T1000 (cell line): ENCODE measurements at regions not wholly inside any gene's neighbourhood (a gene's known extent, or its start where the extent isn't known, plus 50 kb on each side); places are given as distances from the start of the nearest gene placed in this dataset.
"Not testable (repeated sequence)": the region's sequence is repeated elsewhere in the genome, so short reads cannot be mapped to it uniquely, and the experiment has no call there.

Experiments
- DNase-seq: peaks from one replicate; lab custom pipeline; 2025; ENCODE audit warnings: mixed read lengths; lab: John Stamatoyannopoulos, UW

GRCh38 chr16:72729552-72729951 is 318.4 kb downstream of the ZFHX3 start:
- not testable (repeated sequence) for DNase-seq

GRCh38 chr16:72728516-72728915 is 319.4 kb downstream of the ZFHX3 start:
- DNase-seq, result no peak

GRCh38 chr16:72727565-72727964 is 320.4 kb downstream of the ZFHX3 start:
- no peak for DNase-seq

- no peak for DNase-seq
These were observed 322.3 kb downstream of the ZFHX3 start for GRCh38 chr16:72725643-72726042.

- DNase-seq, result no peak
These were observed 324.1 kb downstream of the ZFHX3 start for GRCh38 chr16:72723781-72724180.

GRCh38 chr16:72722552-72722951 is 325.4 kb downstream of the ZFHX3 start:
- no peak for DNase-seq

- no peak for DNase-seq
These were observed 325.9 kb downstream of the ZFHX3 start for GRCh38 chr16:72721981-72722380.

- no peak for DNase-seq
These were observed 332.7 kb downstream of the ZFHX3 start for GRCh38 chr16:72715267-72715666.

GRCh38 chr16:72711823-72712222 is 336.1 kb downstream of the ZFHX3 start:
- no peak for DNase-seq

GRCh38 chr16:72705801-72706200 is 342.1 kb downstream of the ZFHX3 start:
- DNase-seq, result no peak

GRCh38 chr16:72704746-72705372 is 343.1 kb downstream of the ZFHX3 start:
- no peak for DNase-seq

- no peak for DNase-seq
These were observed 358.1 kb downstream of the ZFHX3 start for GRCh38 chr16:72689851-72690250.

- DNase-seq, result no peak
These were observed 367.2 kb downstream of the ZFHX3 start for GRCh38 chr16:72680732-72681131.

GRCh38 chr16:72679856-72680255 is 368.1 kb downstream of the ZFHX3 start:
- no peak for DNase-seq

GRCh38 chr16:72677662-72678447 is 370.1 kb downstream of the ZFHX3 start:
- no peak for DNase-seq

GRCh38 chr16:72673118-72673517 is 374.8 kb downstream of the ZFHX3 start:
- DNase-seq, result no peak

GRCh38 chr16:72666267-72666666 is 381.7 kb downstream of the ZFHX3 start:
- DNase-seq, result no peak

- DNase-seq, result no peak
These were observed 382.2 kb downstream of the ZFHX3 start for GRCh38 chr16:72665701-72666100.

GRCh38 chr16:72664509-72665408 is 383.2 kb downstream of the ZFHX3 start:
- DNase-seq, result peak; percentile 83

- no peak for DNase-seq
These were observed 383.8 kb downstream of the ZFHX3 start for GRCh38 chr16:72664056-72664508.

- no peak for DNase-seq
These were observed 388.8 kb downstream of the ZFHX3 start for GRCh38 chr16:72658888-72659717.

- DNase-seq, result no peak
These were observed 390.1 kb downstream of the ZFHX3 start for GRCh38 chr16:72657791-72658190.
